Activated gamma-delta T cell treated with anti-CD3 and anti-CD28 coated beads, Interleukin-2, amount 50 U/mL, for 16 hours (primary cell): ENCODE measurements at regions not wholly inside any gene's neighbourhood (a gene's known extent, or its start where the extent isn't known, plus 50 kb on each side); places are given as distances from the start of the nearest gene placed in this dataset.
"Not testable (repeated sequence)": the region's sequence is repeated elsewhere in the genome, so short reads cannot be mapped to it uniquely, and the experiment has no call there.

ENCODE experiments used
- DNase-seq: peaks from one replicate; pipeline ENCODE4 v3.0.0-alpha.2; 2020; ENCODE audit warnings: low read depth

DNA sequence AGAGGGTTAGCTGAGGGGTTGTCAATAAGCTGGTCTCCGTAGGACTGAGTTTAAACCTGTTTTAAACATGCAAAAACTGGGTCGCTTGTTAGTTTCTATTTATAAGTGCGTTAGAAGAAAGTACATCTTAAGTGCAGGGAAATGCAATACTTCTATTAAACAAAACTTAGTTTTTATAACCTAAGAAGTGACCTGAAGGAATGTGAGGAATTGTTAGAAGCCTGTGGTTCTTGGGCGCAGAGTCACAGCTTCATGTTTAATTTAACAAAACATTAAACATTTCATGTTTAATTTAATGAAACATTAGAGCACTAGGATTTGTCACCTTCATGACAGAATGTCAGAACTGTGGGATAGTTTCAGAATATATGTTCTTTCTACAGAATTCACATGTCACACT, 469.2 kb upstream of the WWC1 start:
- DNase-seq = no peak

GRCh38 chr5:167823405-167823804, 468.0 kb upstream of the WWC1 start:
- no peak for DNase-seq

- no peak for DNase-seq
Measured at GRCh38 chr5:167827766-167828165, 463.7 kb upstream of the WWC1 start.

DNA sequence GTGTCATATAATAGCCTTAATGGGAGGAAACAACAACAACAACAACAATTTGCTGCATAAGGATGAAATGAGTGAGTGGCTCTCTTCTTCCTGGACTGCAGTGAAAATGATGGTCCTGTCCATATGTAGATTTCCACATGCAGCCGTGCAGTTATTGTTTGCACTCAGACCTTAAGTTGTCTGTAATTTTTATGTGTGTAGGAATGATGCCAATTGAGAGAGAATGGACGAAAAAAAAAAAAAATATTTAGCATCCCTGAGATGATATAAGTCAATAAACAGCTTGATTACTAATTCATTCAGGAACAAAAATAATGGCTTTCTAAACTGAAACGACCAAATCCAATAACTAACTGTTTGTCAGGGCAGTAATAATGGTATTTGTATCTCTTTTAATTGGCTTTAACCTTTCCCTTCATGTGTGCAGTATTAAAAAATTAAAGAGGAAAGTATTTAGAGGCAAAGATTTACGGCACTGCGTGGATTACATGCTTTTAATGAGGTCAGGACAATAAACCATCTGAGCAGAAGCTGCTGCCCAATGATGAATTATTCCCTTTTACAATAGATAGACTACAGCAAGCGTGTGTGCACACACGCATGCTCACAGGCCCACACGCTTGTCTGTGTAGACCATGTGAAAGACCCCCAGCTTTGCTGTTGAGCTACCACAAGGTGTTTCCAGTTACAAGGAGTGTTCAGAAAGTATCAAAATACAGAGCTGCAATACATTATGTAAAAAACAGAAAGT, 459.5 kb upstream of the WWC1 start:
- DNase-seq = no peak

DNA sequence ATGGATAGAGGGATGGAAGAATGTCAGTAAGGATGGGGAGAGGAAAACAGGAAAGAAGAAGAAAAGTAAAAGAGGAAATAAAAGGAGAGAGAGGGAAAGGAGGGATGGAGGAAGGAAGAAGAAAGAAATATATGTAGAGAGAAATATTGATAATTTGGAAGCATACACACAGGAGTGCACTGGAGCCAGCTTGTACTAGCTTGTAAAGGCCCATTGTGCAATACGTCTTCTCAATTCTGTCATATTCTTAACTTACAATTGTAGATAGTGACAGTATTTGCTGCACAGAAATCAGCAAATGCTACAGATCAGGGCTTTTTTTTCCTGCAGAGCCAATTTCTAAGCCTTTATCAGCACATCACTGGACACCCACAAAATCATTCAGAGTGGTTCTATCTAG, 458.8 kb upstream of the WWC1 start:
- DNase-seq = no peak

- DNase-seq = no peak
Measured at GRCh38 chr5:167833456-167833855, 458.0 kb upstream of the WWC1 start.

GRCh38 chr5:167835146-167835545, 456.3 kb upstream of the WWC1 start:
- DNase-seq = no peak

DNA sequence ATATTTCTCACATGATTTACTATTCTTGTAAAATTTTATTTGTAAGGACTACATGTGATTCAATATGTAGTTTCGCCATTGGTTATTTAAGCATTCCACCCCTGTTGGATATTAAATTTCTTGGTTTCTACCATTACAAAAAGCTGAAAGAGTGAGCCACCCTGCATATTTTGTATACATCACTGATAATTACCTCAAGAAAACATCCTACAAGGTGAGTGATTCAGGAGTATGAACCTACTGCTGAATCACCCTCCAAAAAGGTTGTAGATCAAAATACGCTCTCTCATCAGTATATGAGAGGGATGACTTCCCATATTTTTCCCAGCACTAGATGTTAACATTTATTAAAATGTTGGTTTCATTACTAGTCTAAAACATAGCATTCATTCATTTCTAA, 454.3 kb upstream of the WWC1 start:
- DNase-seq = no peak

GRCh38 chr5:167839065-167839464, 452.4 kb upstream of the WWC1 start:
- DNase-seq = no peak

- DNase-seq = no peak
Measured at GRCh38 chr5:167840527-167841130, 450.8 kb upstream of the WWC1 start.

DNA sequence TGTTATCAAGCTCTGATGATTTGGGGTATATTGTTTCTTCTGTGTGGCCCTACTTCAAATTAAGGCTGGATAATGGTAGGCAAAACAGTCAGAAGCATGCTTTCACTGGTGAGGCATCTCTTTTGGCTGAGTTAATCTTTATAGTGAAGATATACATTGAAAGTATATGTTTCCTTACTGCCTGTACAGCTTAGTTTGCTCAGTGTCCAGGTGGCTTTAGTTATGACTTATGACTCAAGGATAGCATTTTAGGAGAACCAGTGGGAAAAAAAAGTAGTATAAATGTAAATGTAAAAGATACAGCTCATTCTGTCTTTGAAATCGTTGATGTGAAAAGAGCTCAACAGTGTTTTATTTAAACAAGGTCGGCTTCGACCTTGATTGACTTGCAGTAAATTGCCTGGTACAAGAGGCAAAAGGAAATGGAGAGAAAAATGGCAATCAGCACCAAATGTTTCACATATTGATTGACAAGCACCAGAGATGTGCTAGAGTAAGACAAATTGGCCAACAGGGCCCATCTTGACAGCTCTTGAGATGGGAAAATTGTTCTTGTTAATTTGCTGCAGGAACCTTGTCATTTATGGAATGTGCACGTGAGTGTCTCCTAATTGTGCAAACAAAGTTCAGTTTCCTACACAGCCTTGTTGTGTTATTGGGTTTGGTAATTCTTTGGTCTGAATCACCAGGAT, 447.4 kb upstream of the WWC1 start:
- no peak for DNase-seq

GRCh38 chr5:167845952-167846351, 445.5 kb upstream of the WWC1 start:
- DNase-seq = no peak

GRCh38 chr5:167849874-167850273, 441.6 kb upstream of the WWC1 start:
- DNase-seq = no peak

GRCh38 chr5:167850911-167851310, 440.5 kb upstream of the WWC1 start:
- DNase-seq = no peak

GRCh38 chr5:167851416-167851815, 440.0 kb upstream of the WWC1 start:
- no peak for DNase-seq

- DNase-seq = no peak
Measured at GRCh38 chr5:167852515-167852914, 438.9 kb upstream of the WWC1 start.

DNA sequence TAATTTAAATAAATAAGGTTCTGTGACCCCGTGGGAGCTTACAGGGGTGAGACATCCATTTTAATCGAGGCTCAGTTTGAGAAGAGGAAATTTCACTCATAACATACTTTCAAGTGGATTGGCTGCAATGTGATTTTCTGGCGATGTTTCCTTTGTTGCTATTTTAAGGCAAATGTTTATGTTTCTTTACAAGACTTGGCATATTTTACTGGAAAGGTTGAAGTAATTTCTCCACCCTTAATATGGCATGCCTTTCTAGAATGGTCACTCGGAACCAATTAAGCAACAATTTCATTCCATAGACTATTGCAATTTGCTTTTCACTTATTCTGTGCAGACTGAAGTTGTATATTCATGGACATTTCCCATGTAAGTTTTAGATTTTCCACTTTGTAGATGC, 438.0 kb upstream of the WWC1 start:
- DNase-seq = no peak

DNA sequence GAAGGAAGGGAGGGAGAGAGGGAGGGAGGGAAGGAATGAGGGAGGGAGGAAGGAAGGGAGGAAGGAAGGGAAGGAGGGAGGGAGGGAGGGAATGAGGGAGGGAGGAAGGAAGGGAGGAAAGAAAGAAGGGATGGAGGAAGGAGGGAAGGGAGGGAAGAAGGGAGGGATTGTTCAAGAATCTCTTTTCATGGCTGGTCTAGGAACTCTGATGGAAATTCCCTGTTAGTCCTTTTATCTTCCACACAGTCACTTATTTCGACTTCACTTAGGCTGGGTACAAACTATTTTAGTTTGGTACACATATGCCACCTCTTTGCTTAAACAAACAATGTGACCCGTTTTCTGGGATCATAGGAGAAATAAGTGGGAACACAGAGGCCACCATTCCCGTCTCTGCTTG, 435.6 kb upstream of the WWC1 start:
- DNase-seq = no peak

- DNase-seq = no peak
Measured at GRCh38 chr5:167857321-167857720, 434.1 kb upstream of the WWC1 start.

GRCh38 chr5:167858186-167858855, 433.1 kb upstream of the WWC1 start:
- not testable (repeated sequence) for DNase-seq

DNA sequence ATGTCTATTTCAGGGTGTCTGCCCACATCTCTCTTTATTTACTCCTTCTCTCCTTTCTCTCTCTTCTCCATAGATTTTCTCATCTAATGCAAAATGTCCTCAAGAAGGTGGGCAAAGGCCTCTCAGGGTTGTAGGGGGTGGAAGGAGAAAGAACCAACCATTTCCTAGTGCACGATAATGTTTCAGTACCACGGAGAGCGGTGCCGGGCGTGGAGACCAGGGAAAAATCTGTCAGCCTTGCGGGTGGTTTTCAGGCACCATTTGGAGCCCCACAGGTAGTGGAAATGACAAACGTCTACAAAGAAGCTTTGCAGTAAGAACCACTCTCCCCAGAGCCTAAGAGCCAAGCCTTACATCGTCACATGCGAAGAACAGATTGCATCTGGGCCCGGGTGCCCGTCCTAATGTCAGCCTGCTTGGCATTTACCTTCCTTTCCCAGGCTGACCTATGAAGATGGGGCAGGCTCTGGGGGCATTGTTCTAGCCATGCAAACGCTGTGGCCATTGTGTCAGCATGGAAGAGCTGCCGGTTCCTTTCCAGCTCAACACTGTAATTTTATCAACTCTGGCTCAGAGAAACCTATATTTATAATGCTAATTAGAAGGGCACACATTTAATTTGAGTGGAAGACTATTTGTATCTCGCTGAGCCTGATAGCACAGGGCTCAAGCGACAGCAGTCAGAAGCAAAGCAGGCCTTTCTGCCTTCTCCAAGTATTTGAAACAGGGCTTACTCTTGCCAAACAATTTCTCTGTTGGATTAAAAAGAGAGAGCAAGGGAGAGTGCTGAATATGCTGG, 430.1 kb upstream of the WWC1 start:
- no peak for DNase-seq

GRCh38 chr5:167861928-167862426, 429.5 kb upstream of the WWC1 start:
- no peak for DNase-seq
